NOMO-1 (cell line): ENCODE measurements at regions not wholly inside any gene's neighbourhood (a gene's known extent, or its start where the extent isn't known, plus 50 kb on each side); places are given as distances from the start of the nearest gene placed in this dataset.
"Not testable (repeated sequence)": the region's sequence is repeated elsewhere in the genome, so short reads cannot be mapped to it uniquely, and the experiment has no call there.

Experiments used
- DNase-seq, 2 experiments: peaks; one replicate each; lab custom pipeline; 2025; ENCODE audit not compliant: unreplicated experiment in 2 of 2; lab: John Stamatoyannopoulos, UW

- DNase-seq: no peak
Measured at GRCh38 chr7:19537942-19538401, 170.9 kb downstream of the POLR1F start.

GRCh38 chr7:19533266-19533665 lies 175.6 kb downstream of the POLR1F start:
- DNase-seq: no peak

GRCh38 chr7:19530852-19531251 lies 178.0 kb downstream of the POLR1F start:
- no peak for DNase-seq

- DNase-seq: no peak
Measured at GRCh38 chr7:19530261-19530660, 178.6 kb downstream of the POLR1F start.

GRCh38 chr7:19526639-19527038 lies 182.2 kb downstream of the POLR1F start:
- DNase-seq: no peak

GRCh38 chr7:19522486-19522885 lies 186.4 kb downstream of the POLR1F start:
- DNase-seq: no peak

GRCh38 chr7:19520392-19520791 lies 188.4 kb downstream of the POLR1F start:
- no peak for DNase-seq

GRCh38 chr7:19519443-19520021 lies 189.3 kb downstream of the POLR1F start:
- no peak for DNase-seq

- not testable (repeated sequence) for DNase-seq
Measured at GRCh38 chr7:19517546-19517945, 191.3 kb downstream of the POLR1F start.

GRCh38 chr7:19508821-19509220 lies 200.0 kb downstream of the POLR1F start:
- DNase-seq: no peak

- DNase-seq: no peak
Measured at GRCh38 chr7:19508124-19508523, 200.7 kb downstream of the POLR1F start.

GRCh38 chr7:19491821-19492452 lies 216.9 kb downstream of the POLR1F start:
- peak in 1 of 2 experiments; percentile 46 for DNase-seq

- no peak for DNase-seq
Measured at GRCh38 chr7:19491371-19491770, 217.5 kb downstream of the POLR1F start.

- no peak for DNase-seq
Measured at GRCh38 chr7:19489162-19489820, 219.5 kb downstream of the POLR1F start.

GRCh38 chr7:19488056-19488455 lies 220.8 kb downstream of the POLR1F start:
- no peak for DNase-seq

- DNase-seq: no peak
Measured at GRCh38 chr7:19482628-19483027, 226.2 kb downstream of the POLR1F start.

GRCh38 chr7:19480383-19480782 lies 228.5 kb downstream of the POLR1F start:
- no peak for DNase-seq

GRCh38 chr7:19470031-19470430 lies 238.8 kb downstream of the POLR1F start:
- no peak for DNase-seq

GRCh38 chr7:19465861-19466260 lies 243.0 kb downstream of the POLR1F start:
- no peak for DNase-seq

- no peak for DNase-seq
Measured at GRCh38 chr7:19464751-19465150, 244.1 kb downstream of the POLR1F start.

- no peak for DNase-seq
Measured at GRCh38 chr7:19464241-19464640, 244.6 kb downstream of the POLR1F start.

- no peak for DNase-seq
Measured at GRCh38 chr7:19463581-19463980, 245.3 kb downstream of the POLR1F start.
